GM19452 (cell line): ENCODE measurements at regions not wholly inside any gene's neighbourhood (a gene's known extent, or its start where the extent isn't known, plus 50 kb on each side); places are given as distances from the start of the nearest gene placed in this dataset.
A peak's percentile ranks its signal among the peaks of the same experiment; 100 is the strongest.

ENCODE experiments used
- ATAC-seq: cut with Tn5 transposase; IDR thresholded peaks from one replicate; pipeline ENCODE4 v1.9.1; 2021; ENCODE audit not compliant: unreplicated experiment

DNA sequence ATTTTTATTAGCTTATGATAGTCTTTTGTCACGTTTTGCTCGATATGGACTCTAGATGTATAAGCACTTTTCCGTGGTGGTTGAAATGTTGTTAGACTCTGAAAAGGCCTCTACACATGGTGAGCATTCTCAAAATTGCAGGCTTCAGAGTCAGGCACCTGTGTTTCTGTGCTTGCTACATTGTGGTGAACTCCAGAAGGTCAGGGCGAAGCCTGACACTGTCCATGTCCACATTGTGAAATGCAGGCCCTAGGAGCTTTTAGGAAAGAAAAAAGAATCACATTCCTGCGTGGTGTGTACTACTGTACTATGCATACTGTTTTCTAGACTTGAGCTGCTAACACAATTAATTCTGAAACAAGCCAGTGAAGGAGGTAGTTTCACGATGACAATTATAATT lies 86.3 kb downstream of the HS3ST1 start:
- ATAC-seq, result no peak

DNA sequence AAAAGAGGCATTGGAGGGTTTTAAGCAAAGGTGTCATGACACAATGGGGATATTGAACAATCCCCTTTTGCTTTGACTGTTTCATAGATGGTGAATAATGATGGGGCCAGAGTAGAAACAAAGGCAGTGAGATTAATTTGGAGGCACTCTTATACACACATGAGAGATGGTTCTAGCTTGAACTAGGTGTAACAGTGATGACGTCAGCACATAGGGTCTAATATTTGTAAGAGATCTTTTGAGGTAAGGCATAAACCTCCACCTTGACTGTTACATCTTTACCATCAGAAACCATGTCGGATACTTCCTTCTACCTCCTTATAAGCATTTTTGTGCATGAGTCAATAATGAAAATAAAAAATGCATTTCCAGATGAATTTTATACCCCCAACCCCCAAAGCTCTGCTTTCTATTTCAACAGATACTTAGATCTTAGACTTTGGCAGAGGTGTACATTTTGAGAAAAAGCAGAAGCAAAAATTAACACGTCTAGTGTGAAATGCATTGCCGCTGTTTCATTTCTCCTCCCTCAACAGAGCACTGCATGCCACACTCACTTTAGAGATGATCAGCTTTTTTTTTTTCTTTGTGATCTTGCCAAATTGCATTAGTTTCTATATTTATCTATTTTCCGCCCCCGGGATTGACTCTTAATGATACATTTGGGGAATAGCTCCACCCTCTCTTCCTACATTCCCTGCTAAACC lies 87.2 kb downstream of the HS3ST1 start:
- ATAC-seq, result peak; percentile 71

DNA sequence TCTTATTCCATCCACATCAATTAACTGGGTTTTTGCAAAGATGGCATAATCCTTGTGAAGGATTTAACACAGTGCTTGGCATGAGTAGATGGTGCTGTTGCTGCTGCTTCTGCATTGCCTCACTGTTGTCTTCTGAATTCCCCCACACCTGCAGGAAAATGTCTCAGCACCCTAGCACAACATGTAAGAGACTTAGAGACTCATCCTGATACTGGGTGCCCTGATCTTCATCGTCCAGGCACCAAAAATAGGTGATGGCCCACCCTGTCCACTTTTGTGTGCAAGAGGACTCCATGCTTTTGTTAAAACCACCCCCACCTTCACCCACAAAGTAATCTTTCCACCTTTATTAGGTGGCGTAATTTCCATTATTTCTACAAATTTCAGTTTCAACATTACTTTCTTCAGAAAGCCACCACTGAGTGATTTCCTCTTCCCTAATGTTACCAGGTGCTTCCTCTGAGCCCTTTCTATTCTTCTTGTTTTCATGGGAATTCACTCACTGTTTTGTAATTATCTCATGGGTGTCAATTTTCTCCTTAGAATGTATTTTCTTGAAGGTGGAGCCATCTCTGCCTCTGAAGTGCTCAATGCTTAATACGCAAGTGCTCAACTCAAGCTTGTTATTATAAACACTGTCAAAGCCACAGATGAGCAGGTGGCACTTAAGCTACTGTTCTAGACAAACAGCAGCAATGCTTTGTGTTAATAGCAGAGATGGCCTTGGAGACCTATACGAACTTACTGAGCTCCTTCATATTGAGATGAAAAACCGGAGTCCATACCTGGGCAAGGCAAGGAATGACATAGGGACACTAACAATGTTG lies 89.5 kb downstream of the HS3ST1 start:
- peak; percentile 34 for ATAC-seq

DNA sequence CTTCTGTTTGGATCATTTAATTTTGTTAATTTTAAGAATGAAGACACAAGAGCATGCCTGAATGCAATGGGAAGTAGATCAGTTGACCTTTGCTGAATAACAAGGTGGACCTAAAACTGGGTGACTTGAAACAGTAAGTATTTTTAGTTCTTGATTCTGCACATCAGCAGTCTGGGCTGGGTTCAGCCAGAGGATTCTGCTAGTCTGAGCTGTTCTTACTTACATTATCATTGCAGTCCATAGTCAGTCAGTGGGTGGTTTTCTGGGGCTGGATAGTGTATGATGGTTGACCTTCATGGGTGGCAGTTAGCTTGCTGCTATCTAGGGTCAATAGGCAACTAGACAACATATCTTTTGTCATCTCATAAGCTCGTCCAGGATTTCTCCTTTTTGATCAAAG lies 91.4 kb downstream of the HS3ST1 start:
- no peak for ATAC-seq

DNA sequence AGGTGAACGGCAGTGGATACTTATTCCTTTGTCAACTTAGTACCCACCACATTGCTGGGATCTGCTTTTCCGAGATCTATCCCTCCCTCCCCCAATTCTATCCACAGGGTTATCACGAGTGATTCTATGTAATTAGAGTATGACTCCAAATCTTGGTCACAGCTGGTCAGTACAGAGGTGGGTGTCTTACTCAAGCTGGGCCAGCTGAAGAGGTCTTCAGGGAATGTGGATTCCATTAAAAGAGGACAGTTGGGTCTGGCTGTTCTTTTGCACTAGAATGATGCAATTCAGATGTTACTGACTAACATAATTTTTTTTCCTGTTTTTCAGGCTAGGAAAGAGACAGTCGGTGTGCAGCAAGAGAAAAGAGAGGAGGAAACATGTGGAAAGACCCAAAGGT lies 92.3 kb downstream of the HS3ST1 start:
- no peak for ATAC-seq

DNA sequence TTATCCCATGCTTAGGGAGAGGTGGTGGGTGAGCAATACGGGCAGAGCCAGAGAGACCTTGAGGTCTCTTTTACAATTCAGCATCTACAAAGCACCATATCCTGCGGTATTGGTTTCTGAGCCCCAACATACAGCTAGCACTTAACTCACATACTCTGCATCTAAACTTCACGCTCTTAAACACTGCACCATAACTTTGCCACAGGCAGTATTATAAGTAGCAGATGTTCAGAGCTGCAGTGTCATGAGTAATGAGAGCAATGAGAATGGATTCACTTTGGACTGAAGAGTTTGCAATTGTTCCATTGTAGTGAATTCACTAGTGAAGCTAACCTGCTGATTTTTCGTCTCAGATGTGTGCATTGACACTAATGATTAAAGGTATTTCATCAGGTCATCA lies 93.8 kb downstream of the HS3ST1 start:
- no peak for ATAC-seq

DNA sequence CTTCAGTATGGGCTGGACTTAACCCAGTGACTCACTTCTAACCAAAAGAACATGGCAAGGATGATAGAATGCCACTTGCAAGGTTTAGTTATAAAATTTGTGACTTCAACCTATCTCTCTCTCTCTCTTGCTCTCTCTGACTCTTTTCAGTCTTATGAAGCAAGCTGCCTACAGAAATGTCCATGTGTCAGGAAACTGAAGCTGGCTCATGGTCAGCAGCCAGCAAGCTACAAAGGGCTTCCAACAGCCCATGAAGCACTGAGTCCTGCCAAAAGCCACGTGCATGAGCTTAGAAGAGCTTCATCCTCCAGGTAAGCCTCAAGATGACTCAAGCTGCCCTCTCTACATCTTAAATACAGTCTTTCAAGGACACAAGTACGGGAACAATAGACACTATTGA lies 100.3 kb downstream of the HS3ST1 start:
- ATAC-seq, result no peak

DNA sequence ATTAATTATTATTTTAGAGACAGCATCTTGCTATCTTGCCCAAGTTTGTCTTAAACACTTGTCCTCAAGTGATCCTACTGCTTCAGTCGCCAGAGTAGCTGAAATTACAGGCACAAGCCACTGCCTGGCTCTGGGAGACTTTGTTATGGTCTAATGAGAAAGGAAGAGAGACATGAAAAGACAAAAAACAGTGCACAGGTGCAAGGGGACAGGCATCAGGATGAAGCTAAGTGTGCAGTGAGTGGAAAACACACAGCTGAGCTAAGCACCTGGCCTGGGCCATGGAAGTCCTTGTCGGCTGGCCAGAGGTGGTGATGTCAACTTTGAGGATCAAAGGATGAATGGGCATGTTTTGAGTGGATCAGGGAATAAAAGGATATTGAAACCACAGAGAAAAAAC lies 102.7 kb downstream of the HS3ST1 start:
- ATAC-seq, result no peak

DNA sequence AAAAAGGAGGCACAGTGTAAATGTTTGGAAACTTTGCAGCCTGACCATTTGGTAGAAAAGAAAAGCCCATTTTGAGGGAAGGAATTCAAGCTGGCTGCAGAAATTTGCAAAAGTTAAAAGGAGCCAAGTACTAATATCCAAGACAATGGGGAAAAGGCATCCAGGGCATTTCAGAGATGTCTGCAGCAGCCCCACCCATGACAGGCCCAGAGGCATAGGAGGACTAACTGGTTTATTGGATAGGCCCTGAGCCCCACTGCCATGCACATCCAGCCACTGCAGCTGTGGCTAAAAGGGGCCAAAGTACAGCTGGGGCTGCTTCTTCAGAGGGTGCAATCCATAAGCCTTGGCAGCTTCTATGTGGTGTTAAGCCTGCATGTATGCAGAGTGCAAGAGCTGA lies 104.9 kb downstream of the HS3ST1 start:
- ATAC-seq, result no peak

DNA sequence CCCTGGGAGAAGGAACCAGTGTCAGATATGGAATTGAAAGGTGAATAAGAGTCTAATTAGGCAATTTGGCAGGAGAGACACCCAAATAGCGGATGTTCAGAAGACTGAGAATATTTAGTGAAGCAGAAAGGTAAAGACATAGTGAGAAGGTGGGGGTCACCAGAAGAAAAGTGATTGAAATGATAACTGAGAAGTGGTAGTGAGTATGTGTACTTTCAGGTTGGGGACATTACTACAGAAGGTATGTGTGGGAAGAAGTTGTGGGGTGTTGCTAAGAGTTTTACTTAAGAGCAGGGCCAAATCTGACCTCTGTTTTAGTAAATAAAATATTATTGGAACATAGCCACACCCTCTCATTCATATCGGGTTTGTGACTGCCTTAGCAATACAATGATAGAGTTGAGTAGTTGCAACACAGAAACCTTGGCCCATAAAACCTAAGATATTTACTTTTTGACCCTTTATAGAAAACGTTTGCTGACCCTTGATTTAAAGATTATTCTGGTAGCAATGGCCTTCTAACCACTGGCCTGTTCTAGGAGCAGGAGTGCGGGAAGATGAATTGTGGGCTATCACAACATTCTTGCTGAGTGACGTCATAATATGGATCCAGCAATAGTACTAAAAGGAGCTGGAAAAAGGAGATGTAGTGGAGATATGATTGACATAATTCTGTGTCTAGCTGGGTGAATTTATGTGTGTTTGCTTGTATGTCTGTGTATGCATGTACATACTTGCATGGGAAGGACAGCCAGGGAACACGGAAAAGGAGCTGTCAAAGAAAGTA lies 115.3 kb downstream of the HS3ST1 start:
- ATAC-seq, result no peak

DNA sequence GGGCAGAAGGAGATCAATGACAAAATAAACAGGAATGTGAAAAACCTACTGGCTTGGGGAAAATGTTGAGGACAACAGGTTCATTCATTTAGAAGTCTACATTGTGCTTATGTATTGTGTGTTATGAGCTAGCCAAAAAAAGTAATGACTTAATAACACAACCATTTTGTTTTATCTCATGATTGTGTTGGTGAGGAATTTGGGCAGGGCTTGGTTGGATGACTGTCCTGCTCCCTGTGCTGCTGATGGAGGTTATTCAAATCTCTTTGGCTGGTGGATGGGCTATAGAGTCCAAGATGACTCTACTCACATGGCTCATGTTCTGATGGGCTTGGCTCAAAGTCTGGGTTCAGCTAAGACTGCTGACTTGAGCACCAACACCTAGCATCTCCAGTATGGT lies 116.3 kb downstream of the HS3ST1 start:
- no peak for ATAC-seq

DNA sequence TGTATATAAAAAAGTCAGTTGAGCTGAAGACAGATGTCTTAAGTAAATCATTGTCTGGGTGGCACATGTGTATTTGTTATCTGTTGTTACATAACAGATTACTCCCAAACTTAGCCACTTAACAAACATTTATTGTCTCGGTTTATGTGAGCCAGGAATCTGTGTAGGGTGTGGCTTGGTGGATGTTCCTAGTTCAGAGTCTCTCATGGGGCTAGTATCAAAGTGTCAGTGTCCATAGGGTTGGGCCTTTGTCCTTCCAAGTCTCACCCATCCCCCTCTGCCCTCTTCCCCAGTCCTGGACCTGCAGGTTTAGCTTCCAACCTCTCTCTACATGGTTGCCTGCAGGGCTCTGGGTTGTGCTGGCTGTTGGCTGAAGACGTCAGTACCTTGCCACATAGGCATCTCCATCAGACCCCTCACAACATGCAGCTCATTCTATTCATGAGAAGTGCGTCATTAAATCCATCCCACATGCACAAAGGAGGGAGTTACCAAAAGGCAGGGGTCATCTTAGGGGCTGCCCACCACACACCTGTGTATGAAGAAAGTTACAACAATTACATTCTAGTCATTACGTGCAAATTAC lies 127.5 kb downstream of the HS3ST1 start:
- no peak for ATAC-seq

DNA sequence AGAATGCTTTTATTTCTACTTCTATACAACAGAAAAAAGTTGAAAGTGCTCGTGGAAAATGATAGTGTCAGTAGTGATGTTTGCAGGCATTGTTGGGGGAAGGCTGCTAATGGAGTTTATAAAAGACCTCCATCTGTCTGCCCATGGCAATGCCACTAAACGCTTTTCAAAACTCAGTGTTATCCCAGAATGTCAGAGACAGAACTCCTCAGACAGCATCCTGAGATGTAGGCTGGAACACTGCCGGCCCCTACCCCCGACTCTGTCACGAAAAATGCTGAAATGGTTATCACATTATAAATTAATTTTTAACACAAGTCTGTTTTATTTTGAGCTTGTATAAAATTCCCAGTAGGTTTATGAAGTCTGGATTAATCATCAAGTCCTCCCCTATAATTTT lies 128.9 kb downstream of the HS3ST1 start:
- no peak for ATAC-seq

DNA sequence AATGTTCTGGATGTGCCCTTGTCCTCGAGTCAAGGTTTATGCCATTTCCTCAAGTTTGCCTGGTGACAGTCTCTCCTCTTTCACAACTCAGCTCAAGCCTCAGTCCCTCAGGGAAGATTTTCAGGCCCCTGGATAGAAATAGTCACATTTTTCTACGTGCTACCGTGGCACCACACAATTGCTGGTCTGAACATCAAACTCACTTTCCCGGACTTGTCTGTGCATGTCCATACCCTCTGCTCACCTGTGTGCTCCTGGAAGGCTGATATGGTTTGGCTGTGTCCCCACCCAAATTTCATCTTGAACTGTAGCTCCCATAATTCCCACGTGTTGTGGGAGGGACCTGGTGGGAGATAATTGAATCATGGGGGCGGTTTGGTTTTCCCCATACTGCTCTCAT lies 129.7 kb downstream of the HS3ST1 start:
- no peak for ATAC-seq

DNA sequence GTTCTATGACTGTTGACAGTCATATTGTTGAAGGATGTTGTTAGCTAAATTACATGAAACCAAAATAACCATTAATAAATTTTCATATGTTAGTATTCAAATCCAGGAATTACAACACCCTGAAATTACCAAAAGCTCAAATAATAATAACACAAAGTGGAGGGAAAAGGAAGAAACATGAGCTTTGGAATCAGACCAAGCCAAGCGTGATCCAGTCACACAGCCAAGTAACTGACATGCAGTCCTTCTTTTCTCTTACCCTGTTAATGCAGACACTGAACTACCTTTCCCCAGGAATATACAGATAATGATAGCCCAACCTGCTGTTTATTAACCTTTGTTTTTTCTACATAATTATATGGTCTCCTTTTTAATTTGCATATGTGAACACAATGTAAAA lies 130.2 kb downstream of the HS3ST1 start:
- ATAC-seq, result no peak

DNA sequence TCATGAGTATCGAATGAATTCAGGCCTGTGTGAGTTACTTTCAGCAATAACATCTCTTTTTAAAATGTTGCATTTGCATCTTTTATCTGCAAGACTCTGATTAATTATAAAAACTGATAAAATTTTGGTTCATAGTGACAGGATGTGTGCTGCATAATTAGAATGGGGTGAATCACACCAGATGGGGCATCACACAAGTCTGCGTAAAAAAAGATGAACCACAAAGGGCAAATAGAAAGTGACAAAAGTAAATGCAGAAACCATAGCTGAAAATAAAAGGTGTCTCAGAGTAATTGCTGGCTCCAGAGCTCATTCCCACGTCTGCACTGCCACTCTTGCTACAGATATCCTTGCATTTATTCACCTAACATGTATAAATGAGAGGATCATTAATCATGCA lies 131.1 kb downstream of the HS3ST1 start:
- no peak for ATAC-seq

DNA sequence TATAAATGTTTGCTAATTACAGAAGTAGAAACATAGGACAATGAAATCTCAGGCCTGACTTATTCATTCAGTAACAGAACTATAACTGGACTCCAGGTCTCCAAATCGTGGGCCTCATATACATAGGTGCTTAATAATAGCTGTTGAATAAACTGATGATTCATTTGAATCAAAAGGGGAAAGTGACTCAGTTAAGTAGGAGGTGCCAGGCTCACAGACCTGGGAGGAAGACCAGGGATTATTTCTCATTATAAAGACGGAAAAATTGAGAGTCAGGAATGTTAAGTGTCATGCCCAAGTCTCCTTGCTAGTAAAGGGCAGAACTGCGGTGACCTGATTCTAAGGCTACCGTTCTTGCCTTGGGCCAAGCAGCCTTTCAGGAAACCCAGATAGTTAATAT lies 131.5 kb downstream of the HS3ST1 start:
- no peak for ATAC-seq

DNA sequence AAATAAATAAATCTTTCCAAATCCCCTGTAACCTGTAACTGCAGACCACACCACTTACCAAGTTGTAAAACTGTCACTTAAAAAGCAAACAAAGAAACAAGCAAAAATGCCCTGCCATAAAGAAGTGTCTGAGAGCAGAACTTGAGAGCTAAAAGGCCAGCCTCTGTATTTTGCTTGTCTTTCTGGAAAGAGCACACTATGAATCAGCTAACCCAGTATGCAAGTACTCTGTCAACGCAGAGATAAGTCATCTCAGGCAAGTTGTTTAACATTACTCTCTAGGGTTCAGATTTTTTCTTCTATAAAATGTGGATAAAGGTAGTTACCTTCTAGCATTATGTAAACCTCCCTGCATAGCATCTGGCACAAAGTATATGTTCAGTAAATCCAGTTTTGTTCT lies 134.8 kb downstream of the HS3ST1 start:
- ATAC-seq, result no peak

DNA sequence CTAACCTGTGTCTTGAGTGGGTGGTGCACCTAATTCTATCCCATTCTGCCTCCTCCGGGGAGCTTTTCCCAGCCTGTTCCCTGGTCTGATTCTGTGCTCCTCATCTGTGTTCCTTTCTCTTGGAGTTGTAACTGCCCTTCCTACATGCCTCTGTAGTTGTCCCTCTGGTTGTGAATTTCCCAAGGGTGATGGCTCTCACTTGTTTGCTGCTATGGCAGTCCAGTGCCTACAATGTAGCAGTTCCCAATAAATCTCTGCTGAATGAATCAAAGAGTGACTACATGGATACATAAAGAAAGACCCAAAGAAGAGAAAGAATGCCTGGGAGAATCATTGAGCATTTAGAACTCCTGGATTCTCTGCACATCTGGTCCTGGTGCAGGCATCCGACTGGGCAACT lies 141.6 kb downstream of the HS3ST1 start:
- no peak for ATAC-seq

DNA sequence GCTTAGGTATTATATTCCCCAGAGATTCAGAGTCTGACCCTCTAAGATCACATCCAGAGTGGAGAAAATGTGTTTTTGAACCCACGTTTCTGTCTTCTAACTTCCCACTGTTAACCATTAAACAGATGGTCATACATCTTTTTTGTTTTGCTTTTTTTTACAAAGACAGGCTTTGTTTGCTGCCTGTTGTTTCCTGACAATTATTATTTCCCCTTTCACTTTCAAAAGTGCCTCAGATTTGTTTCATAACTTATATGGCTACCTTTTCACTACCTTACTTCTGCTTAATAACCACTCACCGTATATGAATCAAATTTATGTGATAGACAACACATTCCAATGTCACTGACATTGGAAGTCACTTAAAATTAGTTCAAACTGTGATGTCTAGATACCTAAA lies 142.2 kb downstream of the HS3ST1 start:
- ATAC-seq, result peak; percentile 79

DNA sequence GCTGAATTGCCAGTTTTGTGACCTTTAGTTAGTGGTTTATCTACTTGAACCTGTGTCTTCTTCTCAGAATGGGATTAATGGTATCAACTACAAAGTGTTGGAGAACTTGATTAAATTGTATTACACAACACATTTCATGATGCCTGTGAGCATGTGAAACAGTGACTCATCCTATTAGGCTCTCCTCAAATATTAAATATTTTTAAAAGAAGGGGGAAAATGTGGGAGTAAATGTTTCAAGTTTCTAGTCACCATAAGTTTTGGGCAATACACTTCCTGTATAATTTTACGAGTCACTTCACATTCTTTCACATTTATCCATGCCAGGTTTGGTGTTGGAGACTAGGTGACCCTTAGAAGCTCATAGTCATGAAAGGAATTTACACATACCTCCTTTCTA lies 147.0 kb downstream of the HS3ST1 start:
- no peak for ATAC-seq

DNA sequence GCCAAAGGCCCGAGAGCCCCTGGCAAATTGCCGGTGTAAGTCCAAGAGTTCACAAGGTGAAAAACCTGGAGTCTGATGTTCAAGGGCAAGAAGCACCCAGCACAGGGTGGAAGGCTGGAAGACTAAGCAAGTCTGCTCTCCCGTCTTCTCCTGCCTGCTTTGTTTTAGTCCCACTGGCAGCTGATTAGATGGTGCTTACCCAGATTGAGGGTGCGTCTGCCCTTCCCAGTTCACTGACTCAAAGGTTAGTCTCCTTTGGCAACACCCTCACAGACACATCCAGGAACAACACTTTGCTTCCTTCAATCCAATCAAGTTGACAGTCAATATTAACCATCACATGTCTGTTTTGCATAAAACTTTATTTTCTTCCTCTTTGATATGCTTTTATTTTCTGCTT lies 157.4 kb downstream of the HS3ST1 start:
- ATAC-seq, result no peak
